ENCODE measurements at regions not wholly inside any gene's neighbourhood (a gene's known extent, or its start where the extent isn't known, plus 50 kb on each side); places are given as distances from the start of the nearest gene placed in this dataset.
"Not testable (repeated sequence)": the region's sequence is repeated elsewhere in the genome, so short reads cannot be mapped to it uniquely, and the experiment has no call there.

DNA sequence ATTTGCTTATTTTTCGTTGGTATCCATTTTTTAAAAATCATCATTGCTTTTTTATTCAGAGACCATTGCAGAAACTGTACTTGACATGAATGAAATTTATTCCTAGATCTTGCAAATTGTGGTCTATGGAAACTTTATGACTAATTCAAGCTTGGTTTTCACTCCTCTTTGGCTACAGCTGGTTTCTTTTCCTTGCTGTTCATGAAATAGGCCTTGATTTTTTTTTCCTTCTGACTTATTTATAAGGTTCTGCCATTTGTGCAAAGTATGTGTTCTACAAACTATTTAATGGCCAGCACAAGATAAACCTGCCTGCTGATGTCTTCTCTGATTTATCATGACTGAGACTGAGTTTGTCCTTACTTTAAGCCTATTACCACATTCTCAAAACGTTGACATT lies 764.0 kb upstream of the SLITRK5 start:
- H3K27me3 Mint-ChIP-seq = no peaks in the 10 kb centered on the region

DNA sequence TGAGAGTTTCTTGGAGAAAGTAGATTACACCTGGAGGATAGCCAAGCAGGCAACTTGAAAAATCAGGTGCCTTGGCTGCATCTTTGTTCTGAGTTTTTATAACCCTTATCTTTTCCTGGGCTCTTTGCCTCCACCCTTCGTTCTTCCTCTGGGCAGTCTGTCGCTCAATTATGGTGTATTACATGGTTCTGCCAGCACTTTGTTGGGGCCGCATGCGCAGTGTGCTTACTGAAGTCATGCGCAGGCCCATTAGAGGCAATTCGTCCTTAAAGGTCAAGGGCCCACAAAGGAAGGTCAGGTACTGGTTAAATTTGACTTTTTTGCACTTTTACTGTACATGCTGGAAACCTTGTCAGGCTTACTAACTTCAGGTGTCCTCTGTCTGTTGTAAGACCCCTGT lies 761.9 kb upstream of the SLITRK5 start:
- CTCF ChIA-PET = no interaction called here
- peaks cover 4% of the 10 kb centered on the region for H3K9me3 Mint-ChIP-seq
- no peak for DNase-seq
- intact Hi-C loops (cut with micrococcal nuclease) = no loop called here
- no peaks in the 10 kb centered on the region for H3K27me3 Mint-ChIP-seq
- no peaks in the 10 kb centered on the region for H3K4me1 Mint-ChIP-seq (ENCODE audit: low read depth)
- no peaks in the 10 kb centered on the region for H3K36me3 Mint-ChIP-seq
- H3K27ac Mint-ChIP-seq = no peak overlapping the region
- POLR2A ChIA-PET = no interaction called here
- no peak overlapping the region for H3K4me3 Mint-ChIP-seq

More for the DNA sequence above, 764.0 kb upstream of the SLITRK5 start:
- H3K4me1 Mint-ChIP-seq (ENCODE audit: low read depth) = no peaks in the 10 kb centered on the region
- DNase-seq = no peak
- H3K36me3 Mint-ChIP-seq = no peaks in the 10 kb centered on the region
- ChIA-PET POLR2A (no interaction called here), CTCF (no interaction called here)
- H3K4me3 Mint-ChIP-seq = no peak overlapping the region
- peaks cover 5% of the 10 kb centered on the region for H3K9me3 Mint-ChIP-seq
- no peak overlapping the region for H3K27ac Mint-ChIP-seq
- intact Hi-C loops (cut with micrococcal nuclease) = no loop called here

DNA sequence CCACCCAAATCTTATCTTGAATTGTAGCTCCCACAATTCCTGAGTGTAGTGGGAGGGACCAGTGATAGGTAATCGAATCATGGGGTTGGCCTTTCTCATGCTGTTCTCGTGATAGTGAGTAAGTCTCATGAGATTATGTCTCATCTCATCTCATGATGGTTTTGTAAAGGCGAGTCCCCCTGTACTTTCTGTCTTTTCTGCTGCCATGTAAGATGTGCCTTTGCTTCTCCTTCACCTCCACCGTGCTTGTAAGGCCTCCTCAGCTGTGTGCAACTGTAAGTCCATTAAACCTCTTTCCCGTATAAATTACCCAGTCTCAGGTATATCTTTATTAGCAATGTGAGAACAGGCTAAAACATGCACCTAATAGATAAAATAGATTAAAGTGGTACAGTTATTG lies 756.4 kb upstream of the SLITRK5 start:
- H3K27ac Mint-ChIP-seq = no peak overlapping the region
- intact Hi-C loops (cut with micrococcal nuclease) = no loop called here
- ChIA-PET POLR2A (no interaction called here), CTCF (no interaction called here)
- no peak overlapping the region for H3K4me3 Mint-ChIP-seq
- H3K27me3 Mint-ChIP-seq = no peaks in the 10 kb centered on the region
- no peaks in the 10 kb centered on the region for H3K4me1 Mint-ChIP-seq (ENCODE audit: low read depth)
- peaks cover 18% of the 10 kb centered on the region for H3K9me3 Mint-ChIP-seq
- H3K36me3 Mint-ChIP-seq = no peaks in the 10 kb centered on the region
- DNase-seq = no peak

DNA sequence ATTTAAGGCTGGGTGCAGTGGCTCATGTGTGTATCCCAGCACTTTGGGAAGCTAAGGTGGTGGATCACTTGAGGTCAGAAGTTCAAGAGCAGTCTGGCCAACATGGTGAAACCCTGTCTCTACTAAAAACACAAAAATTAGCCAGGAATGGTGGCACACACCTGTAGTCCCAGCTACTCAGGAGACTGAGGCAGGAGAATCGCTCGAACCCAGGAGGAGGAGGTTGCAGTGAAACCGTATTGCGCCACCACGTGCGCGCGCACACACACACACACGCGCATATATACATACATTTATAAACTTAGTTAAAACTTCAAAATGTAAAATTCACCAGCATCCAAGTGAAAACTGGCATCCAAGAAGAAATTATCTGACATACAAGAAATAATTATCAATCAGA lies 753.7 kb upstream of the SLITRK5 start:
- POLR2A ChIA-PET; intact Hi-C loops (cut with micrococcal nuclease); DNase-seq; H3K27ac Mint-ChIP-seq; CTCF ChIA-PET; H3K4me3 Mint-ChIP-seq; H3K36me3 Mint-ChIP-seq; H3K27me3 Mint-ChIP-seq; H3K4me1 Mint-ChIP-seq (ENCODE audit: low read depth): not testable (repeated sequence)
- H3K9me3 Mint-ChIP-seq = peaks cover 18% of the 10 kb centered on the region

DNA sequence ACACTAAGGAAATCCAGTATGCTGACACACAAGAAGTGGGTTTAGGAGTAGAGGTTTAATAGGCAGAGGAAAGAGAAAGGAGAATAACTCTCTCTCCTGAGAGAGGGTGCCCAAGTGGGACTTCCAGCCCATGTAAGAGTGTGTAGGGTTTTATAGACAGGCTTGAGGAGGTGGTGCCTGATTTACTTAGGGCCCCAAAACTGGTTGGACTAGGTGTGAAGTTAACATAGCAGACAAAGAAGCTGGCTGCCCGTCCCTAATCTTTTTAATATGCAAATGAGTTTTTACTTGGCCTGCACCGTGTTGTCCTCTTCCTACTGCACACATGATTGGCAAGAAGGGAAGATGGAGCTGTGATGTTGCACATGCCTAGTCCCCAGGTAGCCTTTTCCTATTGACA lies 752.5 kb upstream of the SLITRK5 start:
- intact Hi-C loops (cut with micrococcal nuclease) = no loop called here
- Mint-ChIP-seq H3K36me3 (no peaks in the 10 kb centered on the region), H3K27ac (no peak overlapping the region), H3K27me3 (no peaks in the 10 kb centered on the region), H3K9me3 (peaks cover 16% of the 10 kb centered on the region), H3K4me3 (no peak overlapping the region), H3K4me1 (ENCODE audit: low read depth) (no peaks in the 10 kb centered on the region)
- POLR2A ChIA-PET = no interaction called here
- no peak for DNase-seq
- CTCF ChIA-PET = no interaction called here

DNA sequence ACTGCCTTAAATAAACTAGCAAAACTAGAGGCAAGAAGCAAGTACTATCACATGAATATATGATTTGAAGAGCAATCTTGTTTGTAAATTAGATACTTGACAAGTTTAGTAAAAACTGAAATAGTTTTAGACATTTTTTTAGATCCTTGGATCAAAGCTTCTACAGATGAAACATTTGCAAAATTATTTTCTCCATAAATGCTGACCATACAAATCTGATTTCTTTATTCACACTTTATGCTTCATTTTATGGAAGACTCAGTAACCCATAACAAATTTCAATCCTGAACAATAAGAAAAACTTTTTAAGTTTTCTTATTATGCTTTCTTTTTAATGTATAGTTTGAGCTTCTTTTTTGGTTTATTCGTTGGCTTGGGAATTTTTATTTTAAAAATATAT lies 750.2 kb upstream of the SLITRK5 start:
- Mint-ChIP-seq H3K36me3 (no peaks in the 10 kb centered on the region), H3K9me3 (peaks cover 16% of the 10 kb centered on the region), H3K27me3 (no peaks in the 10 kb centered on the region), H3K27ac (no peak overlapping the region), H3K4me3 (no peak overlapping the region), H3K4me1 (ENCODE audit: low read depth) (no peaks in the 10 kb centered on the region)
- POLR2A ChIA-PET = no interaction called here
- CTCF ChIA-PET = no interaction called here
- DNase-seq = no peak
- intact Hi-C loops (cut with micrococcal nuclease) = no loop called here

DNA sequence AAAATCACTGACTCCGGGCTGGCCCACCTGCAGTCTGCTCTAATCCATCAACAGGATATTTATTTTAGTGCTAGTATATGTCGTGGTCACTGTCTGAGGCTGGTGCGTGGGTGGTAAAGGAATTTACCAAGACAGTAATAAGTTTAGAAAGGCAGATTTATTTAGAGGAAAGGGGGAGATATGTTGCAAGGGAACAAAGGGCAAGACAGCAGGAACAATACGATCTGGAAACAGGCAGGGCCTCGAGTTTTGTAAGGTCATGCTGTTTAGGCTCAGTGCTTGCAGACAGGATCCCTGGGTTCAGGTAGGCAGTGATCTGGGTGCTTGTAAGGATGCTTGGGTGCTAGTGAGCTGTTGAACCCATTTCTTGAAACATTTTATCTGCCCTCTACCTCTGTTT lies 748.2 kb upstream of the SLITRK5 start:
- Mint-ChIP-seq H3K9me3 (peaks cover 13% of the 10 kb centered on the region), H3K27me3 (no peaks in the 10 kb centered on the region), H3K27ac (no peak overlapping the region), H3K4me1 (ENCODE audit: low read depth) (no peaks in the 10 kb centered on the region), H3K4me3 (no peak overlapping the region), H3K36me3 (no peaks in the 10 kb centered on the region)
- intact Hi-C loops (cut with micrococcal nuclease) = no loop called here
- no peak for DNase-seq
- POLR2A ChIA-PET = no interaction called here
- CTCF ChIA-PET = no interaction called here

DNA sequence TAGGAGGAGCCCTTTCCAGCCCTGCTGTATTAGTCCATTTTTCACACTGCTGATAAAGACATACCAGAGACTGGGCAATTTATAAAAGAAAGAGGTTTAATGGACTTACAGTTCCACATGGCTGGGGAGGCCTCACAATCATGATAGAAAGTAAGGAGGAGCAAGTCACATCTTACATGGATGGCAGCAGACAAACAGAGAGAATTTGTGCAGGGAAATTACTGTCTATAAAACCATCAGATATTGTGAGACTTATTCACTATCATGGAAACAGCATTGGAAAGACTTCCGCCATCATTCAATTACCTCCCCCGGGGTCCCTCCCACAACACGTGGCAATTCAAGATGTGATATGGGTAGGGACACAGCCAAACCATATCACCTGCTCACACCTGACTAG lies 744.3 kb upstream of the SLITRK5 start:
- H3K27me3 Mint-ChIP-seq; intact Hi-C loops (cut with micrococcal nuclease); POLR2A ChIA-PET; H3K4me3 Mint-ChIP-seq; DNase-seq; H3K36me3 Mint-ChIP-seq; H3K27ac Mint-ChIP-seq; H3K4me1 Mint-ChIP-seq (ENCODE audit: low read depth); CTCF ChIA-PET; H3K9me3 Mint-ChIP-seq: not testable (repeated sequence)

DNA sequence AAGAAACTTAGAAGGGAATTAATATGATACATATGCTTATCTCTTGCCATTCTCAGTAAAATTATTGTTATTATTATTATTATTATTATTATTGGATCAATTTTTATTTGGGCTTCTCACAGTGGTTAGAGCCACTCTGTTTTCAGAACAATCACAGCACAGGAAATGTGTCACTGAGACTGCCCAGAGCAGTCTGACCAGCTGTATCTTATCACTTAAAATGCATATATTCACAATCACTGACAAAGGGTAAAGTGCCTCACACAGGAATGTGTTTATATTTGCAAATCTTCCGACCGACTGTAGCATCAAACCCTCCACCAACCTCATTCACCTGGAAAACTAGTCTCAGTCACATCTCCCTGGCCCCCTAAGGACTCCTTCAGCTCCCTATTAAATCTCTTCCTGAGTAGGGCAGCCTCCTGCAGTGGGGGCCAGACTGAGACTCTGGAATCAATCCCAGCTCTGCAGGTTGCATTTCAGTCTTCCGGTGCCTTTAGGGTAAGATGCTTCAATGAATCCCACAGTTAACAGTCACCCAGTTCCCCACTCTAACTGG lies 738.3 kb upstream of the SLITRK5 start:
- Mint-ChIP-seq H3K9me3 (peaks cover 2% of the 10 kb centered on the region), H3K27ac (no peak overlapping the region), H3K27me3 (no peaks in the 10 kb centered on the region), H3K4me1 (ENCODE audit: low read depth) (no peaks in the 10 kb centered on the region), H3K36me3 (no peaks in the 10 kb centered on the region), H3K4me3 (no peak overlapping the region)
- intact Hi-C loops (cut with micrococcal nuclease) = no loop called here
- DNase-seq = no peak
- ChIA-PET CTCF (no interaction called here), POLR2A (no interaction called here)

DNA sequence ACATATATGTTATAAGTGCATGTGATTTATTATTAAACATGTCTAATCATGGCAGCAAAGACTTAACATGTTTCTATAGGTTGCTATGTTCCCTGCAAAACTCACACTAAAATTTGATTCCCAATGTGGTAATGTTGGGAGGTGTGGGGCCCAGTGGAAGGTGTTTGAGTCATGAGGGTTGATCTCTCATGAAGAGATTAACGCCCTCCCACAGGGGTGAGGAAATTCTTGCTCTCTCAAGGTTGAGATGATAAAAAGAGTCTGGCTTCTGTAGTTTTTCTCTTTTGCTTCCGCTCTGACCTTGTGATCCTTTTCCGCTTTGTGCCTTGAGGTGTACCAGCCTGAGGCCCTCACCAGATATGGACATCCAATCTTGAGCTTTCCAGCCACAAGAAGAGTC lies 737.5 kb upstream of the SLITRK5 start:
- Mint-ChIP-seq H3K4me3 (no peak overlapping the region), H3K27ac (no peak overlapping the region), H3K36me3 (no peaks in the 10 kb centered on the region), H3K27me3 (no peaks in the 10 kb centered on the region), H3K9me3 (peaks cover 2% of the 10 kb centered on the region), H3K4me1 (ENCODE audit: low read depth) (no peaks in the 10 kb centered on the region)
- ChIA-PET POLR2A (no interaction called here), CTCF (no interaction called here)
- DNase-seq = no peak
- intact Hi-C loops (cut with micrococcal nuclease) = no loop called here

DNA sequence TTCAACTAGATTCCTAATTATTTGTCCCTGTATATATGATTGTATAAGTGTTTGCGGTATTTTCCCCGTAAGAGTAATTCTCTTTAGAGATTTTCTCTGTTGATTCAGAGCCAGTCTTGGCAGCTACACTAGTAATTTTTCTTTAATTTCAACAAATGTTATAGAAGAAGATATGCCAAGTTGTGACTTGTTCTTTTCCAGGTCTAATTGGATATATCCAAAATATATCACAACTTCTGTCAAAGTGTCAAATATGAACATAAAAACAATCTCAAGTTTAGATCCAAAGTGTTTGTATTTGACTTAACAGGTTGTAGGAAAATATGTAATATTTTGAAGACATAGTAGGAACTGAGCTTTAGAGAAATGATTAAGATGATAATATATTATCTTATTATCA lies 733.9 kb upstream of the SLITRK5 start:
- H3K9me3 Mint-ChIP-seq = peaks cover 8% of the 10 kb centered on the region

DNA sequence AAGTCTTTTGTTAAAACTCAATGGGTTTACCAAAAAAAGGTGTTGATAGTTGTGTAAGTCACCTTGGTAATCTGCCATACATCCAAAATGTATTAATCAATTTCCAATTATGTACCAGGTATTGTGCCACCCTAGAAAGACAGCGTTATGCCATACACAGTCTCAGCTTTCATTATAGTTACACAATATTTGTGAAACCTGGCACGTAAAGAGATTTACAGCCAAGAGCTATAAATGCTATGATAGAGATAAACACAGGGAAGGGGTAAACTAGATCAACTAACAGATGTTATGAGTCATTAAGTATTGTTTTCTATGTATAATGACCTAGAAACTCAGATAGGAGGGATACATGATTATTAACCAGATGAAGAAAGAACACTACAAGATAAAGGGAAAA lies 725.6 kb upstream of the SLITRK5 start:
- H3K27me3 Mint-ChIP-seq = no peaks in the 10 kb centered on the region
- no peaks in the 10 kb centered on the region for H3K4me1 Mint-ChIP-seq (ENCODE audit: low read depth)
- ChIA-PET CTCF (no interaction called here), POLR2A (no interaction called here)
- no peak overlapping the region for H3K27ac Mint-ChIP-seq
- H3K36me3 Mint-ChIP-seq = no peaks in the 10 kb centered on the region
- peaks cover 11% of the 10 kb centered on the region for H3K9me3 Mint-ChIP-seq
- intact Hi-C loops (cut with micrococcal nuclease) = no loop called here
- no peak overlapping the region for H3K4me3 Mint-ChIP-seq
- no peak for DNase-seq

More for the DNA sequence above, 733.9 kb upstream of the SLITRK5 start:
- intact Hi-C loops (cut with micrococcal nuclease) = no loop called here
- POLR2A ChIA-PET = no interaction called here
- no peaks in the 10 kb centered on the region for H3K27me3 Mint-ChIP-seq
- no peak overlapping the region for H3K4me3 Mint-ChIP-seq
- H3K4me1 Mint-ChIP-seq (ENCODE audit: low read depth) = no peaks in the 10 kb centered on the region
- CTCF ChIA-PET = no interaction called here
- no peaks in the 10 kb centered on the region for H3K36me3 Mint-ChIP-seq
- H3K27ac Mint-ChIP-seq = no peak overlapping the region
- no peak for DNase-seq

DNA sequence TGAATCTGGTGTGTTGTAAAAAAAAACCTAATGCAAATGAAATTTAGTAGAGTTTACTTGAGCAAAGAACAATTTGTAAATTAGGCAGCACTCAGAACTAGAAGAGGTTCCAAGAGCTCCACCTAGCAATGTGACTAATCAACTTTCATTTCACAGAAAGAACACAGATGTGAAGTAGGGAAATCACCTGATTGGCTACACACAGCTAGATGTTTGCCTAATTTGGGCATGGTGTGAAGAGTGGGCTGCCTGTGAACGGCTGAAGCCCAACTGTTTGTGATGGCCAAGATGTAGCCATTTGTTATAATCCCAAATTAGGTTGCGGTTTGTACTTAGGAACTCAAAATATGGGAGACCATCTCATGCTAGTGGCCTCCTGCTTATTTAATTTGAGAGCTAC lies 724.4 kb upstream of the SLITRK5 start:
- H3K36me3 Mint-ChIP-seq = no peaks in the 10 kb centered on the region
- POLR2A ChIA-PET = no interaction called here
- intact Hi-C loops (cut with micrococcal nuclease) = no loop called here
- peaks cover 14% of the 10 kb centered on the region for H3K9me3 Mint-ChIP-seq
- H3K4me3 Mint-ChIP-seq = no peak overlapping the region
- H3K27me3 Mint-ChIP-seq = no peaks in the 10 kb centered on the region
- no peaks in the 10 kb centered on the region for H3K4me1 Mint-ChIP-seq (ENCODE audit: low read depth)
- H3K27ac Mint-ChIP-seq = no peak overlapping the region
- DNase-seq = no peak
- CTCF ChIA-PET = interaction anchor here (0.7 kb wide), 1 partner anchor 253 kb away, joined by 5 read pairs; no protein-coding TSS in a partner anchor

DNA sequence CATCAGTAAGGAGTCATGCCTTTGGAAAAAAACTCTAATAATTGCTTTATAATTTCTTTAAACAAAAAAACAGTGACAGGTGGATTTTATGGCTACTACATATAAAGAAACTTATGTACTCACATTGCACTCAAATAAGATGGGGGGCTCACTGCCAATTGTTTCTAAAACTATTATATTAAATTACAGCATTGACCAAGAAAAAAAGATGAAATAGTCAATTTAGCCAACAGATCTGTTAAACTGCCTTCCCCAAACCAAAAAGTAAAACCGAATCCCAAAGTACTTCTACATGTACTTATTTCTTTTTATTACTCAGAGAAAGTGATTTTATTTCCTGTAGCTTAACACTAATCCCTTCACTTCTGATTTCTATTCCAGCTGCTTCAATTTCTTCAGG lies 716.8 kb upstream of the SLITRK5 start:
- no peak for DNase-seq
- ChIA-PET CTCF (no interaction called here), POLR2A (no interaction called here)
- no peaks in the 10 kb centered on the region for H3K4me1 Mint-ChIP-seq (ENCODE audit: low read depth)
- H3K36me3 Mint-ChIP-seq = no peaks in the 10 kb centered on the region
- H3K4me3 Mint-ChIP-seq = no peak overlapping the region
- intact Hi-C loops (cut with micrococcal nuclease) = no loop called here
- H3K27ac Mint-ChIP-seq = no peak overlapping the region
- H3K9me3 Mint-ChIP-seq = peaks cover 20% of the 10 kb centered on the region
- no peaks in the 10 kb centered on the region for H3K27me3 Mint-ChIP-seq

All from activated CD4-positive, alpha-beta memory T cell treated with anti-CD3 and anti-CD28 coated beads for 36 hours (primary cell).